HCT116 (cell line): ENCODE measurements at regions not wholly inside any gene's neighbourhood (a gene's known extent, or its start where the extent isn't known, plus 50 kb on each side); places are given as distances from the start of the nearest gene placed in this dataset.

Source experiments
- ATAC-seq: fragments of 200-7000 bp; cut with Tn5 transposase; 2 replicates; pipeline ENCODE4 v1.9.1; 2020; ENCODE audit warnings: mild to moderate bottlenecking, moderate library complexity
- BruUV-seq: library from RNA; stranded (reverse); fragments of 400-500 nt; replicated peaks from 2 replicates; lab custom pipeline; 2021; lab: Mats Ljungman, UMichigan
- CTCF ChIA-PET: fragments of 300-600 bp; sonication (Branson Sonifier 250); formaldehyde crosslinking; loops from one replicate; lab custom pipeline; 2021; ENCODE audit warnings: antibody characterized with exemption; lab: Charles Lee
- POLR2A ChIA-PET: fragments of 300-600, 350-600 bp; sonication (Branson Sonifier 250); formaldehyde crosslinking; loops from one replicate; lab custom pipeline; 2021; ENCODE audit warnings: antibody characterized with exemption; lab: Charles Lee
- RAD21 ChIA-PET, 2 experiments: fragments of 300-600 bp; sonication (Branson Sonifier 250); formaldehyde crosslinking; loops; one replicate each; lab custom pipeline; 2023; ENCODE audit warnings: low total read pairs in 2 of 2; ENCODE audit not compliant: uncharacterized antibody in 2 of 2, unreplicated experiment in 2 of 2, low non-redundant PET in 1 of 2; lab: Charles Lee
- DNase-seq: peaks from one replicate; pipeline ENCODE4 v3.0.0-alpha.2; 2010; ENCODE audit warnings: low read depth, low spot score
- H2AFZ ChIP-seq: fragments of 200-600 bp; shearing (Covaris generic), sonication (generic); 2 replicates; pipeline ENCODE4 v1.6.1; 2017; ENCODE audit warnings: low read depth, mixed run types, mixed read lengths, antibody characterized with exemption, low read length; ENCODE audit not compliant: poor library complexity, severe bottlenecking
- H3K27ac ChIP-seq: 2 replicates; pipeline ENCODE4 v1.5.1; 2012; ENCODE audit warnings: low read depth, low read length
- H3K27me3 ChIP-seq: fragments of 200-600 bp; sonication (generic); 2 replicates; pipeline ENCODE4 v1.6.1; 2016; ENCODE audit warnings: mixed run types, low read length, mixed read lengths; ENCODE audit not compliant: insufficient read depth
- H3K36me3 ChIP-seq, 2 experiments: fragments of 200-500 bp in 1 of 2; fragments of 200-600 bp in 1 of 2; sonication (Bioruptor generic) in 1 of 2; sonication (generic) in 1 of 2; 2 replicates each; pipeline versions ENCODE4 v1.5.1 to v1.6.1; 2014 to 2016; ENCODE audit warnings: low read length in 2 of 2, inconsistent platforms in 1 of 2, mixed read lengths in 1 of 2, mixed run types in 1 of 2; ENCODE audit not compliant: insufficient read depth in 2 of 2, control insufficient read depth in 1 of 2
- H3K4me1 ChIP-seq, 2 experiments: fragments of 200-600 bp in 1 of 2; sonication (generic) in 1 of 2; 2 replicates each; pipeline versions ENCODE4 v1.5.1 to v1.6.1; 2012 to 2017; ENCODE audit warnings: low read length in 2 of 2, inconsistent platforms in 1 of 2, mild to moderate bottlenecking in 1 of 2, mixed read lengths in 1 of 2, mixed run types in 1 of 2, moderate library complexity in 1 of 2; ENCODE audit not compliant: insufficient read depth in 2 of 2, control insufficient read depth in 1 of 2
- H3K4me2 ChIP-seq: fragments of 200-600 bp; sonication (generic); 2 replicates; pipeline ENCODE4 v1.6.1; 2017; ENCODE audit warnings: mixed run types, low read length, mixed read lengths
- H3K4me3 ChIP-seq, 2 experiments: fragments of 200-600 bp in 1 of 2; sonication (generic) in 1 of 2; replicated peaks in 1 of 2; 2 replicates each; pipeline ENCODE4 v1.5.1; 2011 to 2016; ENCODE audit warnings: low read length in 2 of 2, control low read depth in 1 of 2, low read depth in 1 of 2, mild to moderate bottlenecking in 1 of 2, mixed read lengths in 1 of 2, mixed run types in 1 of 2
- H3K79me2 ChIP-seq: fragments of 200-600 bp; sonication (generic); 2 replicates; pipeline ENCODE4 v1.6.1; 2017; ENCODE audit warnings: mild to moderate bottlenecking, mixed run types, low read length, moderate library complexity, mixed read lengths; ENCODE audit not compliant: insufficient read depth
- H3K9ac ChIP-seq: fragments of 200-600 bp; sonication (generic); 2 replicates; pipeline ENCODE4 v1.6.1; 2016; ENCODE audit warnings: low read length, mixed read lengths
- H3K9me2 ChIP-seq: fragments of 200-600 bp; sonication (generic), shearing (Covaris generic); 2 replicates; pipeline ENCODE4 v1.6.1; 2017; ENCODE audit warnings: mixed run types, mild to moderate bottlenecking, moderate library complexity; ENCODE audit not compliant: insufficient read depth
- H3K9me3 ChIP-seq, 2 experiments: fragments of 200-500 bp in 1 of 2; fragments of 200-600 bp in 1 of 2; sonication (Bioruptor generic) in 1 of 2; sonication (generic) in 1 of 2; 2 replicates each; pipeline ENCODE4 v1.6.1; 2014 to 2017; ENCODE audit warnings: low read length in 2 of 2, mixed read lengths in 2 of 2, inconsistent platforms in 1 of 2, low read depth in 1 of 2, mild to moderate bottlenecking in 1 of 2, mixed run types in 1 of 2, moderate library complexity in 1 of 2; ENCODE audit not compliant: control insufficient read depth in 1 of 2, insufficient read depth in 1 of 2
- H4K20me1 ChIP-seq: fragments of 200-600 bp; sonication (generic), shearing (Covaris generic); 2 replicates; pipeline ENCODE4 v1.6.1; 2017; ENCODE audit warnings: mixed run types, mild to moderate bottlenecking, moderate library complexity; ENCODE audit not compliant: insufficient read depth
- CEBPB ChIP-seq: IDR thresholded peaks from 2 replicates; pipeline ENCODE4 v1.6.1; 2012; ENCODE audit warnings: low read depth
- EGR1 ChIP-seq: IDR thresholded peaks from 2 replicates; pipeline ENCODE4 v1.6.1; 2012; ENCODE audit warnings: low read depth
- ELF1 ChIP-seq: IDR thresholded peaks from 2 replicates; pipeline ENCODE4 v1.6.1; 2012; ENCODE audit warnings: low read depth, borderline replicate concordance
- EZH2 ChIP-seq: fragments of 200-600 bp; sonication (generic); IDR thresholded peaks from 2 replicates; pipeline ENCODE4 v1.6.1; 2017; ENCODE audit warnings: antibody characterized with exemption, mixed run types
- EZH2phosphoT487 ChIP-seq: fragments of 200-600 bp; IDR thresholded peaks from 2 replicates; pipeline ENCODE4 v1.6.1; 2018; ENCODE audit warnings: antibody characterized with exemption, borderline replicate concordance
- FOSL1 ChIP-seq: IDR thresholded peaks from 2 replicates; pipeline ENCODE4 v1.6.1; 2012; ENCODE audit warnings: low read depth
- JUND ChIP-seq: IDR thresholded peaks from 2 replicates; pipeline ENCODE4 v1.6.1; 2012
- POLR2A ChIP-seq: IDR thresholded peaks from 2 replicates; pipeline ENCODE4 v1.7.0; 2011; ENCODE audit warnings: borderline replicate concordance; ENCODE audit not compliant: insufficient read depth, insufficient read length; ENCODE audit errors: extremely low read depth
- POLR2AphosphoS5 ChIP-seq: IDR thresholded peaks from 2 replicates; pipeline ENCODE4 v1.6.1; 2011; ENCODE audit warnings: mild to moderate bottlenecking, low read depth, low read length, moderate library complexity
- RAD21 ChIP-seq: IDR thresholded peaks from 2 replicates; pipeline ENCODE4 v1.6.1; 2012; ENCODE audit warnings: low read depth, mild to moderate bottlenecking
- SP1 ChIP-seq: IDR thresholded peaks from 2 replicates; pipeline ENCODE4 v1.6.1; 2012; ENCODE audit warnings: low read depth
- SRF ChIP-seq: IDR thresholded peaks from 2 replicates; pipeline ENCODE4 v1.6.1; 2012; ENCODE audit warnings: low read depth
- TCF7L2 ChIP-seq: IDR thresholded peaks from 2 replicates; pipeline ENCODE4 v1.7.0; 2011; ENCODE audit warnings: borderline replicate concordance, inconsistent platforms; ENCODE audit not compliant: insufficient read depth, insufficient read length; ENCODE audit errors: extremely low read depth
- YY1 ChIP-seq: IDR thresholded peaks from 2 replicates; pipeline ENCODE4 v1.6.1; 2011; ENCODE audit warnings: low read length, low read depth, moderate library complexity, mild to moderate bottlenecking; ENCODE audit not compliant: insufficient replicate concordance; ENCODE audit errors: extremely low read depth
- ZFX ChIP-seq: fragments of 450-650 bp; IDR thresholded peaks from 2 replicates; pipeline ENCODE4 v1.6.1; 2017
- ZNF274 ChIP-seq: fragments of 200-500 bp; sonication (Bioruptor generic); IDR thresholded peaks from 2 replicates; pipeline ENCODE4 v1.6.1; 2014; ENCODE audit warnings: mild to moderate bottlenecking, low read depth, low read length, inconsistent platforms
- intact Hi-C: fragments of 100-400 bp; cut with micrococcal nuclease; formaldehyde crosslinking; loops from 2 replicates; pipeline ENCODE4 v1.10.0; 2022
- TF ChIP-seq, protein P1 (sequence below): IDR thresholded peaks from 2 replicates; pipeline ENCODE4 v1.6.1; 2012
- TF ChIP-seq, protein P2 (sequence below): IDR thresholded peaks from 2 replicates; pipeline ENCODE4 v1.6.1; 2012
- TF ChIP-seq, protein P3 (sequence below): IDR thresholded peaks from 2 replicates; pipeline ENCODE4 v1.6.1; 2012; ENCODE audit warnings: low read depth
- TF ChIP-seq, protein P4 (sequence below), 3 experiments: fragments of 200-600 bp in 1 of 3; sonication (generic) in 1 of 3; IDR thresholded peaks in 2 of 3; conservative IDR thresholded peaks in 1 of 3; 2 replicates each; pipeline ENCODE4 v1.5.1; 2012 to 2017; ENCODE audit warnings: low read depth in 2 of 3, low read length in 2 of 3, antibody characterized with exemption in 1 of 3, borderline replicate concordance in 1 of 3, control low read depth in 1 of 3, mild to moderate bottlenecking in 1 of 3, mixed read lengths in 1 of 3, mixed run types in 1 of 3, moderate library complexity in 1 of 3; ENCODE audit not compliant: insufficient read depth in 1 of 3

DNA sequence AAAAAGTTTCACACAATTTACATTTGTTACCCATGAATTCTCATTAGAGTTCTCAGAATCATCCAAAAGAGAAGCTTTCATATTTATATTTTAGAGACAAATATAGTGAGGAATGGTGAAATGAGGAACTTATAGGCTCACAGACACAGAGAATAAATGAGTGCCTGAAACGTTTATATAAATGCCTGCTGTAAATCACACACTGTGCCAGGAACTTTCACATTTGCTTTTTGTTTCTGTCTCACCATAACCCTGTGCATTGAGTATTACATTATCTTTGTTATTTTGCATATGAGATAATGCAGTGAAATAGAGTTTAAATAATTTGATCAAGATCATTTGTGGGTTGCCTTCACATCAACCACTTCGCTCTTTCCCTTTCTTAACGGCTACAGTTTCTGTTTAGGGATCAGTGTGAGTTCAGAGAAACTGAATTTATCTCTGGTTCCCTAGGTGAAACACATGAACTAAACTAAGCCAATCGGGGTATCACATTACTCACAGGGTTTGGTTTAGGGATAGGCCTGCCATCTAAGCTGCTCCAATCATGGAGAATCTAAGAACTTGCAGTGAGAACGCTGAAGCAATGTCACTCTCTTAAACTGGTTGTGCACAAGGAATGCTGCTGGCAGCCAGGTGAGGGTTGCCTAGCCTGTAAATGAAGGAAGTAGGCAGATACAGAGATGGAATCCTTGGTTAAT is 1339.2 kb upstream of the TENM4 start:
- TF ChIP-seq ZNF274 (no peak), SRF (no peak), POLR2A (no peak), EZH2 (no peak), ZFX (no peak; the same call in 1 of the 2 replicates), JUND (no peak), SP1 (no peak), EGR1 (no peak), TCF7L2 (no peak), CEBPB (no peak), ELF1 (no peak), RAD21 (no peak), POLR2AphosphoS5 (no peak), EZH2phosphoT487 (no peak), YY1 (no peak), FOSL1 (no peak)
- TF ChIP-seq, protein P1, sequence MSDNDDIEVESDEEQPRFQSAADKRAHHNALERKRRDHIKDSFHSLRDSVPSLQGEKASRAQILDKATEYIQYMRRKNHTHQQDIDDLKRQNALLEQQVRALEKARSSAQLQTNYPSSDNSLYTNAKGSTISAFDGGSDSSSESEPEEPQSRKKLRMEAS = no peak
- TF ChIP-seq, protein P2, sequence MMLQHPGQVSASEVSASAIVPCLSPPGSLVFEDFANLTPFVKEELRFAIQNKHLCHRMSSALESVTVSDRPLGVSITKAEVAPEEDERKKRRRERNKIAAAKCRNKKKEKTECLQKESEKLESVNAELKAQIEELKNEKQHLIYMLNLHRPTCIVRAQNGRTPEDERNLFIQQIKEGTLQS = no peak
- TF ChIP-seq, protein P3, sequence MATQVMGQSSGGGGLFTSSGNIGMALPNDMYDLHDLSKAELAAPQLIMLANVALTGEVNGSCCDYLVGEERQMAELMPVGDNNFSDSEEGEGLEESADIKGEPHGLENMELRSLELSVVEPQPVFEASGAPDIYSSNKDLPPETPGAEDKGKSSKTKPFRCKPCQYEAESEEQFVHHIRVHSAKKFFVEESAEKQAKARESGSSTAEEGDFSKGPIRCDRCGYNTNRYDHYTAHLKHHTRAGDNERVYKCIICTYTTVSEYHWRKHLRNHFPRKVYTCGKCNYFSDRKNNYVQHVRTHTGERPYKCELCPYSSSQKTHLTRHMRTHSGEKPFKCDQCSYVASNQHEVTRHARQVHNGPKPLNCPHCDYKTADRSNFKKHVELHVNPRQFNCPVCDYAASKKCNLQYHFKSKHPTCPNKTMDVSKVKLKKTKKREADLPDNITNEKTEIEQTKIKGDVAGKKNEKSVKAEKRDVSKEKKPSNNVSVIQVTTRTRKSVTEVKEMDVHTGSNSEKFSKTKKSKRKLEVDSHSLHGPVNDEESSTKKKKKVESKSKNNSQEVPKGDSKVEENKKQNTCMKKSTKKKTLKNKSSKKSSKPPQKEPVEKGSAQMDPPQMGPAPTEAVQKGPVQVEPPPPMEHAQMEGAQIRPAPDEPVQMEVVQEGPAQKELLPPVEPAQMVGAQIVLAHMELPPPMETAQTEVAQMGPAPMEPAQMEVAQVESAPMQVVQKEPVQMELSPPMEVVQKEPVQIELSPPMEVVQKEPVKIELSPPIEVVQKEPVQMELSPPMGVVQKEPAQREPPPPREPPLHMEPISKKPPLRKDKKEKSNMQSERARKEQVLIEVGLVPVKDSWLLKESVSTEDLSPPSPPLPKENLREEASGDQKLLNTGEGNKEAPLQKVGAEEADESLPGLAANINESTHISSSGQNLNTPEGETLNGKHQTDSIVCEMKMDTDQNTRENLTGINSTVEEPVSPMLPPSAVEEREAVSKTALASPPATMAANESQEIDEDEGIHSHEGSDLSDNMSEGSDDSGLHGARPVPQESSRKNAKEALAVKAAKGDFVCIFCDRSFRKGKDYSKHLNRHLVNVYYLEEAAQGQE = no peak
- TF ChIP-seq, protein P4, sequence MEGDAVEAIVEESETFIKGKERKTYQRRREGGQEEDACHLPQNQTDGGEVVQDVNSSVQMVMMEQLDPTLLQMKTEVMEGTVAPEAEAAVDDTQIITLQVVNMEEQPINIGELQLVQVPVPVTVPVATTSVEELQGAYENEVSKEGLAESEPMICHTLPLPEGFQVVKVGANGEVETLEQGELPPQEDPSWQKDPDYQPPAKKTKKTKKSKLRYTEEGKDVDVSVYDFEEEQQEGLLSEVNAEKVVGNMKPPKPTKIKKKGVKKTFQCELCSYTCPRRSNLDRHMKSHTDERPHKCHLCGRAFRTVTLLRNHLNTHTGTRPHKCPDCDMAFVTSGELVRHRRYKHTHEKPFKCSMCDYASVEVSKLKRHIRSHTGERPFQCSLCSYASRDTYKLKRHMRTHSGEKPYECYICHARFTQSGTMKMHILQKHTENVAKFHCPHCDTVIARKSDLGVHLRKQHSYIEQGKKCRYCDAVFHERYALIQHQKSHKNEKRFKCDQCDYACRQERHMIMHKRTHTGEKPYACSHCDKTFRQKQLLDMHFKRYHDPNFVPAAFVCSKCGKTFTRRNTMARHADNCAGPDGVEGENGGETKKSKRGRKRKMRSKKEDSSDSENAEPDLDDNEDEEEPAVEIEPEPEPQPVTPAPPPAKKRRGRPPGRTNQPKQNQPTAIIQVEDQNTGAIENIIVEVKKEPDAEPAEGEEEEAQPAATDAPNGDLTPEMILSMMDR (IDR thresholded peaks at IDR 0.05 in 2 of 3, conservative IDR thresholded peaks at IDR 0.05 in 1 of 3; ENCODE audit: borderline replicate concordance in 1 of 3, insufficient read depth in 1 of 3, low read depth in 2 of 3, low read length in 2 of 3) = no peak
- Histone ChIP-seq H3K4me2 (no peak overlapping the region), H3K9ac (no peak overlapping the region), H3K4me3 (no peak overlapping the region), H3K79me2 (no peaks in the 10 kb centered on the region), H2AFZ (no peak overlapping the region), H3K4me1 (no peaks in the 10 kb centered on the region), H3K9me2 (no peaks in the 10 kb centered on the region), H3K27ac (no peak overlapping the region), H3K27me3 (no peaks in the 10 kb centered on the region), H4K20me1 (no peaks in the 10 kb centered on the region), H3K9me3 (peaks cover 7 to 18% of the 10 kb centered on the region in 2 experiments; a peak in 3 of 4 replicates), H3K36me3 (no peaks in the 10 kb centered on the region)
- POLR2A ChIA-PET = no interaction called here
- RAD21 ChIA-PET = no interaction called here
- ATAC-seq (no peak), DNase-seq (no peak)
- intact Hi-C loops = no loop called here
- CTCF ChIA-PET = no interaction called here
- no TSS peak for BruUV-seq
